ENCODE measurements at regions not wholly inside any gene's neighbourhood (a gene's known extent, or its start where the extent isn't known, plus 50 kb on each side); places are given as distances from the start of the nearest gene placed in this dataset.

DNA sequence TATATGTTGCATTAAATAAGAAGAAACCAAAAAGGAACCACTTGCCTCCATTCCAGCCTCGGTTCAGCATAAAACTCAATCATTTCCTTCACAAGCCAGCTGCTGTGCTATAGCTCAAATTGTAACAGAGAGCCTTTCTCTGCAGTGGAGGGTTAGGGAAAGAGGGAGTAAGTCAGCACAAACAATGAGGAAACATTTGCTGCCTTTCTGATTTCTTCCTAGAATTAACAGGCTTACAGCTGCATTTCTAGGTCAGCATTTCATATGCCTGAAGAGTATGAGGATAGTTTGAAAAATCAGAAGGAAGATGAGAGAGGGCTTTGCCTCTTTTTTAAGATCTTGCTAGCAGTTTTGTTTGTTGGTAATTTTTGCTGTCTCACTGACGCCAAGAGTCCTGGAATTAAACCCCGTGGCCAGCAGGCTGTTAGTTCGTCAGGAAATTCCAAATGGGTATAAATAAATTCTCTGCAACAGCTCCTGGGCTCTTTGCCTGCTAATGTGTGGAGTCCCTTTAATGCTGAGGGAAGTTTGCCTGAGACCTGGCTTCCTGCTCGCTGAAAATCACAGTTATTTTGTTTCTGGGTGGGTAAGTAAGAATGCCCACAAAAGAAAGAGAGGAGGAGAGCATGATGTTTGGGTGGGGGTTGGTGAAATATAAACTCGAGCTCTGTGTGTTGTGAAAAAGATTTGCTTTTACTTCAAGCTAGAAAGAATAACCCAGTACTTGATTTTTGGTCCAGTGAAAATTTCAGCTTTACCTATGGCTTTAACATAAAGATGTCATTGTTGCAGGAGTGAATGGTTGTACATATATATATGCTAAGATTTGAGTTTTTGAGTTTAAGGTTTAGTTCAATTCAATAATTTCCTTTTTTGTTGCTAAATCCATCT is 148.1 kb upstream of the DMRT1 start:
- Histone ChIP-seq H3K27ac (ENCODE audit: extremely low read length, insufficient read depth, low read length) (peak overlapping the region; percentile 49), H3K36me3 (replicated peaks in 1 of 2; ENCODE audit: control insufficient read depth in 1 of 2, insufficient read depth in 2 of 2, low read length in 2 of 2) (peaks cover 5 to 34% of the 10 kb centered on the region in 2 experiments; a peak in 4 of 5 replicates), H3K9ac (ENCODE audit: insufficient read depth, low read depth, low read length) (peak overlapping the region; percentile 53), H3K9me3 (ENCODE audit: low read length) (no peaks in the 10 kb centered on the region), H3K79me2 (ENCODE audit: insufficient read depth, low read length) (peaks cover 98% of the 10 kb centered on the region), H3K4me1 (ENCODE audit: insufficient read depth, low read length) (peaks cover 97% of the 10 kb centered on the region), H3K27me3 (ENCODE audit: control insufficient read depth in 1 of 2, insufficient read depth in 2 of 2, low read length in 2 of 2) (no peaks in the 10 kb centered on the region), H4K20me1 (ENCODE audit: insufficient read depth, low read length) (peaks cover 20% of the 10 kb centered on the region; the same call in 1 of the 2 replicates), H3K4me3 (replicated peaks in 1 of 3; ENCODE audit: insufficient read depth in 1 of 3, low read depth in 2 of 3, low read length in 3 of 3) (peak overlapping the region in 2 of 3 experiments; percentile 17 to 25; a peak in 1 of 6 replicates), H3K4me2 (ENCODE audit: low read depth, low read length) (peak overlapping the region; percentile 59), H2AFZ (ENCODE audit: low read length) (no peak overlapping the region)
- CTCF ChIA-PET (ENCODE audit: low intra/inter-chr PET ratio, low total read pairs), result no interaction called here
- POLR2A ChIA-PET, result interaction anchor here (0.9 to 5.0 kb wide), 6 partner anchors 10 to 62 kb away, joined by 3 to 63 read pairs (median 7); no protein-coding TSS in a partner anchor
- peak; percentile 68 for FAIRE-seq
- no TSS peak for BruUV-seq (replicated peaks)
- in situ Hi-C loops (cut with HindIII; ENCODE audit: extremely low pct_ligation_motif_present, low pct_unique_long_range_greater_than_20kb) (no loop called here), intact Hi-C loops (cut with micrococcal nuclease; ENCODE audit: unreplicated experiment) (no loop called here)
- DNase-seq (ENCODE audit: low spot score), result peak; percentile 49
- TF ChIP-seq, protein P1, sequence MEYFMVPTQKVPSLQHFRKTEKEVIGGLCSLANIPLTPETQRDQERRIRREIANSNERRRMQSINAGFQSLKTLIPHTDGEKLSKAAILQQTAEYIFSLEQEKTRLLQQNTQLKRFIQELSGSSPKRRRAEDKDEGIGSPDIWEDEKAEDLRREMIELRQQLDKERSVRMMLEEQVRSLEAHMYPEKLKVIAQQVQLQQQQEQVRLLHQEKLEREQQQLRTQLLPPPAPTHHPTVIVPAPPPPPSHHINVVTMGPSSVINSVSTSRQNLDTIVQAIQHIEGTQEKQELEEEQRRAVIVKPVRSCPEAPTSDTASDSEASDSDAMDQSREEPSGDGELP (IDR thresholded peaks at IDR 0.05; ENCODE audit: borderline replicate concordance, low read depth), result peak; percentile 15; the same call in 1 of the 2 replicates
- no peak for TF ChIP-seq ZNF572 (CRISPR knock-in tag; IDR thresholded peaks at IDR 0.05)
- no peak for TF ChIP-seq SNAI1 (CRISPR knock-in tag; IDR thresholded peaks at IDR 0.05; ENCODE audit: borderline replicate concordance)
- peak; percentile 13; the same call in 1 of the 2 replicates for TF ChIP-seq RBFOX2 (IDR thresholded peaks at IDR 0.05; ENCODE audit: low read depth, low read length)
- TF ChIP-seq POLR2G (IDR thresholded peaks at IDR 0.05; ENCODE audit: low read depth, low read length), result 0 out of 2 replicates have a peak, but pooled peaks have one; percentile 26
- 40% methylated on average over 6 of the region's 6 CpGs for WGBS (ENCODE audit: low lambda C conversion rate)
- ATAC-seq, result peak; percentile 60; the same call in 2 of the 3 replicates

DNA sequence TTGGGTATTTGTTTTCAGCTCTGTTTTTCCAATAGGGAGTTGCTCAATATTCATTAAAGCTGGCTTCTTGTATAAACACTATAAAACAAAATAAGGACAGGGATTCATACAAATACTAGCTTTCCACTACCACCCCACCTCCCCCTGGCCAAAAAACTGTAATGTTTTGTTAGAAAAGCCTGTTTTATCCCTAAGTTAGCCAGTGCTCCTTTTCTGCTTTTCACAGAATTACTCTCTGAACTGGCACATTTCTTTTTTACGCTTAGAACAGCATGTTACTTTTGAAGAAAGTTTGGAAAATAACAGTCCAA is 147.4 kb upstream of the DMRT1 start:
- intact Hi-C loops (cut with micrococcal nuclease; ENCODE audit: unreplicated experiment) (no loop called here), in situ Hi-C loops (cut with HindIII; ENCODE audit: extremely low pct_ligation_motif_present, low pct_unique_long_range_greater_than_20kb) (no loop called here)
- H3K4me3 ChIP-seq (replicated peaks in 1 of 3; ENCODE audit: insufficient read depth in 1 of 3, low read depth in 2 of 3, low read length in 3 of 3), result 0 out of 6 replicates have a peak overlapping the region, but pooled peaks of 1 of the 3 experiments have one; percentile 25
- peak overlapping the region; percentile 49 for H3K27ac ChIP-seq (ENCODE audit: extremely low read length, insufficient read depth, low read length)
- no peak for DNase-seq (ENCODE audit: low spot score)
- H3K27me3 ChIP-seq (ENCODE audit: control insufficient read depth in 1 of 2, insufficient read depth in 2 of 2, low read length in 2 of 2), result no peaks in the 10 kb centered on the region
- ATAC-seq, result no peak
- no peak for FAIRE-seq
- ChIA-PET POLR2A (interaction anchor here (0.9 to 5.0 kb wide), 6 partner anchors 10 to 61 kb away, joined by 3 to 63 read pairs (median 7); no protein-coding TSS in a partner anchor), CTCF (ENCODE audit: low intra/inter-chr PET ratio, low total read pairs) (no interaction called here)
- WGBS (ENCODE audit: low lambda C conversion rate), result 86% methylated on average over 1 of the region's 1 CpG
- H2AFZ ChIP-seq (ENCODE audit: low read length), result no peak overlapping the region
- no peaks in the 10 kb centered on the region for H3K9me3 ChIP-seq (ENCODE audit: low read length)
- peaks cover 6 to 40% of the 10 kb centered on the region in 2 experiments; a peak in 4 of 5 replicates for H3K36me3 ChIP-seq (replicated peaks in 1 of 2; ENCODE audit: control insufficient read depth in 1 of 2, insufficient read depth in 2 of 2, low read length in 2 of 2)
- BruUV-seq (replicated peaks), result no TSS peak
- peaks cover 97% of the 10 kb centered on the region for H3K4me1 ChIP-seq (ENCODE audit: insufficient read depth, low read length)
- H3K9ac ChIP-seq (ENCODE audit: insufficient read depth, low read depth, low read length), result 0 out of 2 replicates have a peak overlapping the region, but pooled peaks have one; percentile 53
- peaks cover 20% of the 10 kb centered on the region; the same call in 1 of the 2 replicates for H4K20me1 ChIP-seq (ENCODE audit: insufficient read depth, low read length)
- TF ChIP-seq ZNF468 (CRISPR knock-in tag; IDR thresholded peaks at IDR 0.05) (no peak), ARID2 (CRISPR knock-in tag; IDR thresholded peaks at IDR 0.05; ENCODE audit: borderline replicate concordance) (no peak)
- H3K4me2 ChIP-seq (ENCODE audit: low read depth, low read length), result peak overlapping the region; percentile 59
- peaks cover 98% of the 10 kb centered on the region for H3K79me2 ChIP-seq (ENCODE audit: insufficient read depth, low read length)

Data from HepG2 (cell line).